SK-N-MC (cell line): ENCODE measurements at regions not wholly inside any gene's neighbourhood (a gene's known extent, or its start where the extent isn't known, plus 50 kb on each side); places are given as distances from the start of the nearest gene placed in this dataset.

Experiments
- DNase-seq: peaks from one replicate; pipeline ENCODE4 v3.0.0-alpha.2; 2011; ENCODE audit warnings: low read depth, low spot score
- H3K27ac ChIP-seq: fragments of 200-600 bp; sonication (generic); 2 replicates; pipeline ENCODE4 v1.5.1; 2016; ENCODE audit warnings: mixed run types
- H3K36me3 ChIP-seq: fragments of 200-600 bp; sonication (generic); 2 replicates; pipeline ENCODE4 v1.6.1; 2017; ENCODE audit warnings: antibody characterized with exemption, low read length, mixed read lengths; ENCODE audit not compliant: insufficient read depth
- H3K4me3 ChIP-seq: fragments of 200-600 bp; sonication (generic); 2 replicates; pipeline ENCODE4 v1.5.1; 2016
- H3K9ac ChIP-seq: fragments of 200-600 bp; sonication (generic); 2 replicates; pipeline ENCODE4 v1.8.0; 2017; ENCODE audit warnings: mixed run types, mixed read lengths; ENCODE audit not compliant: insufficient read length
- H3K9me3 ChIP-seq: fragments of 200-600 bp; sonication (generic); 2 replicates; pipeline ENCODE4 v1.6.1; 2017; ENCODE audit warnings: low read depth, mild to moderate bottlenecking, antibody characterized with exemption, low read length, moderate library complexity, mixed read lengths
- EZH2 ChIP-seq: fragments of 200-600 bp; sonication (generic); IDR thresholded peaks from one replicate; pipeline ENCODE4 v1.6.1; 2017; ENCODE audit warnings: antibody characterized with exemption
- FOXP2 ChIP-seq: optimal IDR thresholded peaks from 2 replicates; pipeline ENCODE3; 2011; ENCODE audit warnings: mild to moderate bottlenecking, moderate library complexity; ENCODE audit not compliant: insufficient read depth; ENCODE audit errors: extremely low read length, control extremely low read depth
- POLR2AphosphoS5 ChIP-seq: IDR thresholded peaks from 2 replicates; pipeline ENCODE4 v1.6.1; 2012; ENCODE audit warnings: mild to moderate bottlenecking, low read depth, low read length, borderline replicate concordance

DNA sequence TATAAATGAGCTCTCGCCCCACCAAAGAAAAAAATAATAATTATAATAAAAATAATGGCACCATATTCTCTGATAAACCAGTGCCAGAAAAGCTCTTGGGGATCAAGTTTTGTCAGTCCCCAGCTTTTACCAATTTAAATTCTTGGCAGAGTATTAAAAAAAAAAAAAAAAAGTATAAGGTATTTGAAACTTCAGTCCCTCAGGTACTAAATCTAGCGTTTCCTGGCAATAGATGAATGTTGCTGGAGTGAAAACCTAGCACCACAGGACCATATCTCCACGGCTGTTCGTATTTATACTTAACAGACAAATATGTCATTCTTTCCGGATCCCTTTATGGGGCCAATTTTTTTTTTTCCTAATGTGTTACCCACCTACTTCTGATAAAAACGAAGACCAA is 646.2 kb downstream of the CCDC171 start:
- TF ChIP-seq POLR2AphosphoS5: no peak
- TF ChIP-seq FOXP2: no peak
- TF ChIP-seq EZH2: no peak
- Histone ChIP-seq H3K36me3 (no peaks in the 10 kb centered on the region), H3K9ac (no peak overlapping the region), H3K9me3 (no peaks in the 10 kb centered on the region), H3K4me3 (no peak overlapping the region), H3K27ac (no peak overlapping the region)
- no peak for DNase-seq

DNA sequence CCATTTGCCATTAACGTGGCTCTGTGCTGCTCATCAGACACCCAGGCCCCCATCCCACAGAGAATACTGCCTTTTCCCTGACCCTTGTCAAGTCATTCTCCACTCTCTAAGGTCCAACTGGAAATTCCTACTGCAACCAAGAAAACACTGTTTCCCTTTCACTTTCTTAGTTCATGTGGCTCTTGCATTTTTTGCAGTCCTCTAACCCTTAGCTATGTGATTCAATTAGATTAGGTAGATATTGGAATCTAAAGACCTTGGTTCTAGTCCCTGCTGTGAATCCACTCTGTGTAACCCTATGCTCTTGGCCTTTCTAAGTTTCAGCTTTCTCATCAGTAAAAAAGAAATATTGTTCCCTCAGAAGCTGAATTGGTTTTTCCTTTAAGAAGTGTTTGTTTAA is 649.4 kb downstream of the CCDC171 start:
- Histone ChIP-seq H3K36me3 (no peaks in the 10 kb centered on the region), H3K27ac (no peak overlapping the region), H3K9me3 (no peaks in the 10 kb centered on the region), H3K9ac (no peak overlapping the region), H3K4me3 (no peak overlapping the region)
- DNase-seq: no peak
- TF ChIP-seq POLR2AphosphoS5 (no peak), EZH2 (no peak), FOXP2 (no peak)

DNA sequence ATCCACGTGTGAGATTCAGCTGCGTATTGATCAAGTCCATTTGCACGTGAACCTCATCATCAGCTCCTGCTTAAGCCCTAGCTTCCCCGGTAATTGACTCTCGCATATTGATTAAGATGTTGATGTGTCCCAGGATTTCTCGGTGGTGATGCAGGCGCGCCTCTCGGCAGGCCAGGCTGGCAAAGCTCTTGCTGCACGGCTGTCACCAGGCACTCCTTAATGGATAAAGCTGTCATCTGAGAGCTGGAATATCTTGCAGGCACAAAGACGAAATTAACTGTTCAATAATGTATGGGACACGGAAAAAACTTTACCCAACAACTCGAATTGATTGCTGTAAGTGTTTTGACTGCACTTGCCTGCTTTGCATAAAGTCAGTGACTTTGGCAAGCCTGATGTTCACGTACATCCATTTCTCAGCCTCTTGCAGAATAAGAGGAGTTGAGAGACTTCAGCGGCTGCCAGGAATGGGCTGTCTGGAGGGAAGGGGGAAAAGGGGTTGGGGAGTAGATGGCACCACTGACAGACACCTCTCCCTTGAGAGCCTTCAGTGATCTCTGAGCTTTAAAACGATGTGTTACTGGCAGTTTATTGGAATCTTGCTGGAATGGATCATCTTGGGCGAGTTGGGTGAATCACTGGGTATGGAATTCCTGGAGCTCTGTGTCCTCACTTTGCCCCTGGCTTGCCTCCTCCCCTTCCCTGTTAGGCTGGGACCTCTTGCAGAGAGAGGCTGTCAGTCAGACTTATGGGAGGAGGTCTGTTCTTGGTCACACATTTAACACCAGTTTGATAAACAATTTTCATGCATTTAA is 650.3 kb downstream of the CCDC171 start:
- no peaks in the 10 kb centered on the region for H3K36me3 ChIP-seq
- TF ChIP-seq EZH2: no peak
- no peak for TF ChIP-seq FOXP2
- TF ChIP-seq POLR2AphosphoS5: no peak
- no peaks in the 10 kb centered on the region for H3K9me3 ChIP-seq
- no peak overlapping the region for H3K4me3 ChIP-seq
- DNase-seq: no peak
- no peak overlapping the region for H3K27ac ChIP-seq
- no peak overlapping the region for H3K9ac ChIP-seq

GRCh38 chr9:16203729-16204573 is 651.1 kb downstream of the CCDC171 start:
- no peak overlapping the region for H3K27ac ChIP-seq
- no peak overlapping the region for H3K4me3 ChIP-seq
- H3K9ac ChIP-seq: no peak overlapping the region
- DNase-seq: no peak
- TF ChIP-seq EZH2 (no peak), FOXP2 (no peak), POLR2AphosphoS5 (no peak)
- no peaks in the 10 kb centered on the region for H3K9me3 ChIP-seq
- H3K36me3 ChIP-seq: no peaks in the 10 kb centered on the region

DNA sequence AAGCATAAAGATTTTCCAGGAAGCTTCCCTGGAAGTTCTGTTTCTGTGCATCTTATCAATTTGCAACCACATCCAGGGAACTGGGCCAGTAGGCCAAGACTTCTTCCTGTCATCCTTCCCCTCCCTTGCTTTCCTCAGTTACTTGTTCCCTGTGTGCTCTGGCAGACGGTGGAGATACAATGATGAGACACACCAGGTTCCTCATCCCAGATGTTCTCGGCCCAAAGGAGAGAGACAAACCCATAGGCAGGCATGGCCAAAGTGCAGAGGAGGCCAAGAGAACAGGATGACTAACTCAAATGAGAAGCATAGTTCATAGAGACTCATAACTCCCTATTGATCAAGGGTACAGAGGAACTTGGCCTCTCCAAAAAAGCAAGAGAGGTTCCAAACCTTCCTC is 652.6 kb downstream of the CCDC171 start:
- H3K4me3 ChIP-seq: no peak overlapping the region
- DNase-seq: no peak
- H3K36me3 ChIP-seq: no peaks in the 10 kb centered on the region
- H3K9me3 ChIP-seq: no peaks in the 10 kb centered on the region
- H3K27ac ChIP-seq: no peak overlapping the region
- no peak overlapping the region for H3K9ac ChIP-seq
- TF ChIP-seq POLR2AphosphoS5: no peak
- no peak for TF ChIP-seq EZH2
- no peak for TF ChIP-seq FOXP2

GRCh38 chr9:16206518-16206917 is 653.7 kb downstream of the CCDC171 start:
- peak; percentile 36; the same call in 1 of the 2 replicates for TF ChIP-seq POLR2AphosphoS5
- TF ChIP-seq EZH2: no peak
- no peak for TF ChIP-seq FOXP2
- Histone ChIP-seq H3K4me3 (no peak overlapping the region), H3K9me3 (no peaks in the 10 kb centered on the region), H3K36me3 (no peaks in the 10 kb centered on the region), H3K27ac (peak overlapping the region; percentile 48), H3K9ac (no peak overlapping the region)
- DNase-seq: peak; percentile 72

DNA sequence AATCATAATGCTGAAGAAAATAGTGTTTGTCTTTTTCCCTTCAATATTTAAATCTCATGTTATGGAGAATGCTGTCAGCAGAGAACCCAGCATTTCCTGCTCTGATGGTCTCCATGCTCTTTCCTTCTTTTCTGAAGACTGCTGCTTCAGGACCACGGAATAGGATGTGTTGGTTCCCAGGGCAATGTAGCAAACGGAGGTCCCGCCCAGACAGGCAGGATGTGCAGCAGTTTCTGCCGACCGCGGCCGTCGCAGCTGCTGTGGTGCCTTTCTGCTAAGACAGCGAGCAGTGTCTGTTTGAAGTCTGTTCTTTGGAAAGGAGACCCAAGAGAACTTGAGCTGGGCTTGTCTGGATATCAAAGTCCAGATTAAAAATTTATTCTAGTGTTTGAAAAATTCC is 654.3 kb downstream of the CCDC171 start:
- TF ChIP-seq POLR2AphosphoS5: no peak
- no peak for TF ChIP-seq EZH2
- no peak for TF ChIP-seq FOXP2
- Histone ChIP-seq H3K36me3 (no peaks in the 10 kb centered on the region), H3K27ac (peak overlapping the region; percentile 16; the same call in 1 of the 2 replicates), H3K4me3 (no peak overlapping the region), H3K9ac (no peak overlapping the region), H3K9me3 (no peaks in the 10 kb centered on the region)
- DNase-seq: no peak

GRCh38 chr9:16210440-16210839 is 657.6 kb downstream of the CCDC171 start:
- no peaks in the 10 kb centered on the region for H3K9me3 ChIP-seq
- H3K4me3 ChIP-seq: no peak overlapping the region
- no peak overlapping the region for H3K9ac ChIP-seq
- H3K27ac ChIP-seq: no peak overlapping the region
- no peak for TF ChIP-seq POLR2AphosphoS5
- TF ChIP-seq EZH2: no peak
- no peak for TF ChIP-seq FOXP2
- H3K36me3 ChIP-seq: no peaks in the 10 kb centered on the region
- no peak for DNase-seq

DNA sequence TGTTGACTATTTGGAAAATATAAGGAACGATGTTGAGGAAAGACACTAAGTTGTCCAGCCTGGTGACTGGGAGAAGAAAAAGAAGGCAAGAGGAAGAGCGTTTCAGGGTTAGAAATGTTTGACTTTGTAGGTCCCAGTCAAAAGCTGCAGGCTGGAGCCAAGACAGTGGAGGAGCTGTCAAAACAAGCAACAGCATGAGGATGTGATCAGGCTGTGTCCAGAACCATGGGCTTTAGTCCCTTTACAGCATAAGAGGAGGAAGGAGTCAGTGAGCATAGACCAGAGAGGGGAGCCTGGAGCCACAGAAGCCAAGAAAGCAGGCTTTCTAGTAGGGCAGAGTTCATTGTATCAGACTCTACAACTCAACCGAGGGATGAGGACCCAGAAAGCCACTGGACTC is 658.5 kb downstream of the BNC2 start:
- H3K27ac ChIP-seq: no peak overlapping the region
- TF ChIP-seq POLR2AphosphoS5: no peak
- TF ChIP-seq EZH2: no peak
- no peak for TF ChIP-seq FOXP2
- H3K4me3 ChIP-seq: no peak overlapping the region
- DNase-seq: no peak
- no peaks in the 10 kb centered on the region for H3K36me3 ChIP-seq
- no peak overlapping the region for H3K9ac ChIP-seq
- H3K9me3 ChIP-seq: no peaks in the 10 kb centered on the region
